ENCODE measurements at regions not wholly inside any gene's neighbourhood (a gene's known extent, or its start where the extent isn't known, plus 50 kb on each side); places are given as distances from the start of the nearest gene placed in this dataset.

DNA sequence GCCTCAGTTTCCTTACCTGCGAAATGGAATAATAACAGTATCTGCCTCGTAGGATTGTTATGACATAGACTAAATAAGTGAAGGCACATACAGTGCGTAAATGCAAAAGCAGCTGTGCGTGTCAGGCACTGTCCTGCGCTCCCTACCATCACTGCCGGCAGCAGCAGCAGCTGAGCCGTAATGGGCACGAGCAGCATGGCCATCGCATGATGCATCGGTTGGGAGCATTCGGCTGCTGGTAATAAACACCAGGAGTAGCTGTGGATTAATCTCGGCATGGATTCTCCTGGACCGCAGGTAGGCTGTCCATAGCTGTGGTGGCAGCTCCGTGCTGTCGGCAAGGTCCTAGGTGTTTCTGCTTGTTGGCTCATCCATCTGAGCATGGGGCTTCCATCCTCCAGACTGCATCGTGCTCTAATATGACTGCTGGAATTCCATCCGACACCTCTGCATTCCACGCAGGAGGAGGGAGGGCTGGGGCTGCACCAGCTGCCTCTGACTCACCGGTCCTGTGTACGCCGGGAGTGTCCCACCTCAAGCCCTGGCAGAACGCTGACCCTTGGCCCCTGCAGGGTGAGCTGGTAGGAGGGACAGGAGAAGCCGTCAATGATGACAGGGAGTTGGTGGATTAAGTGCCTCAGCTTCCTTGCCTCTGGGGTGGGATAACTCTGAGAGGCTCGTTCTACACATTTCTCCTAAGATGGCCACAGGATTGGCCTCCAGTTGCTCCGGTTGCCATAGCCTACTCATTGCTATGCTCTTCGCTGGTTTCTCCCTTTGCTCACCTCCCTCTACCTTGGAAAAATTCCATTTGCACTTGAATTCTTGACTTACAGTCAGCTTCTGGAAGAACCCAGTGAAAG is 100.9 kb upstream of the PMEPA1 start:
- TF ChIP-seq, protein P1, sequence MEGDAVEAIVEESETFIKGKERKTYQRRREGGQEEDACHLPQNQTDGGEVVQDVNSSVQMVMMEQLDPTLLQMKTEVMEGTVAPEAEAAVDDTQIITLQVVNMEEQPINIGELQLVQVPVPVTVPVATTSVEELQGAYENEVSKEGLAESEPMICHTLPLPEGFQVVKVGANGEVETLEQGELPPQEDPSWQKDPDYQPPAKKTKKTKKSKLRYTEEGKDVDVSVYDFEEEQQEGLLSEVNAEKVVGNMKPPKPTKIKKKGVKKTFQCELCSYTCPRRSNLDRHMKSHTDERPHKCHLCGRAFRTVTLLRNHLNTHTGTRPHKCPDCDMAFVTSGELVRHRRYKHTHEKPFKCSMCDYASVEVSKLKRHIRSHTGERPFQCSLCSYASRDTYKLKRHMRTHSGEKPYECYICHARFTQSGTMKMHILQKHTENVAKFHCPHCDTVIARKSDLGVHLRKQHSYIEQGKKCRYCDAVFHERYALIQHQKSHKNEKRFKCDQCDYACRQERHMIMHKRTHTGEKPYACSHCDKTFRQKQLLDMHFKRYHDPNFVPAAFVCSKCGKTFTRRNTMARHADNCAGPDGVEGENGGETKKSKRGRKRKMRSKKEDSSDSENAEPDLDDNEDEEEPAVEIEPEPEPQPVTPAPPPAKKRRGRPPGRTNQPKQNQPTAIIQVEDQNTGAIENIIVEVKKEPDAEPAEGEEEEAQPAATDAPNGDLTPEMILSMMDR (IDR thresholded peaks at IDR 0.05), result no peak
- no peak for TF ChIP-seq EP300 (IDR thresholded peaks at IDR 0.05)
